HG03571 (cell line): ENCODE measurements at regions not wholly inside any gene's neighbourhood (a gene's known extent, or its start where the extent isn't known, plus 50 kb on each side); places are given as distances from the start of the nearest gene placed in this dataset.

Source experiments
- ATAC-seq: cut with Tn5 transposase; IDR thresholded peaks from one replicate; pipeline ENCODE4 v1.9.1; 2021; ENCODE audit not compliant: unreplicated experiment

DNA sequence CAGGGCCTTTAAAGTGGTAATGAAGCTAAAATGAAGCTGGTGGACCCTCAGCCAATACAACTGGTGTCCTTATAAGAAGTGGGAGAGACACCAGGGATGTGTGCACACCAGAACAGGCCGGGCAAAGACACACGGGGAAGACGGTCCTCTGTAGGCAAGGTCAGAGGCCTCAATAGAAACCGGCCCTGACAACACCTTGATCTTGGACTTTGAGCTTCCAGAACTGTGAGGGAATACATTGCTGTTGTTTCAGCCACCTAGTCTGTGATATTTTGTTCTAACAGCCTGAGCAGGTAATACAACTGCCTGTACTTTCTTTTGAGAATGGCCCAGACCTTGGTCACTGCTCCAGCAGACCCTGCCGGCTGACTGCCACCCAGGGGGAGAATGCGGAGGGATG lies 65.6 kb upstream of the FZD7 start:
- ATAC-seq: no peak

DNA sequence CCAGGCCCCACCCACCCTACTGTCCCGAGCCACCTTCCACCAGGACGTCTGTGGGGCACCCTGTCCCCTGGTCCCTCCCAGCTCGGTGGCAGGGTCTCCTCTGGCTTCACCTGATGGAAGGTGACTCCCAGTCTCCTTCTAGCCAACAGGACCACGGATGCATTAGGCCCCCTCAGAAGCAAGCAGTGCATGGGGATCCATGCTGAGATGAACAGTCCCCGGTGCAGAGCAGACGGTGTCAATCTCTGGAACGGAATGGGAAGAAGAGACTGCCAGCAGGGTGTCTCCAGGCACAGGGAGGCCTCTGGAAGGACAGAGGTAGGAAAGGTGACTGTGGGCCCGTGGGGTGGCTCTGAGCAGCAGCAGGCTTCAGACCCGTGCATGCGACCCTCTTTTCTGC lies 65.2 kb upstream of the FZD7 start:
- no peak for ATAC-seq

DNA sequence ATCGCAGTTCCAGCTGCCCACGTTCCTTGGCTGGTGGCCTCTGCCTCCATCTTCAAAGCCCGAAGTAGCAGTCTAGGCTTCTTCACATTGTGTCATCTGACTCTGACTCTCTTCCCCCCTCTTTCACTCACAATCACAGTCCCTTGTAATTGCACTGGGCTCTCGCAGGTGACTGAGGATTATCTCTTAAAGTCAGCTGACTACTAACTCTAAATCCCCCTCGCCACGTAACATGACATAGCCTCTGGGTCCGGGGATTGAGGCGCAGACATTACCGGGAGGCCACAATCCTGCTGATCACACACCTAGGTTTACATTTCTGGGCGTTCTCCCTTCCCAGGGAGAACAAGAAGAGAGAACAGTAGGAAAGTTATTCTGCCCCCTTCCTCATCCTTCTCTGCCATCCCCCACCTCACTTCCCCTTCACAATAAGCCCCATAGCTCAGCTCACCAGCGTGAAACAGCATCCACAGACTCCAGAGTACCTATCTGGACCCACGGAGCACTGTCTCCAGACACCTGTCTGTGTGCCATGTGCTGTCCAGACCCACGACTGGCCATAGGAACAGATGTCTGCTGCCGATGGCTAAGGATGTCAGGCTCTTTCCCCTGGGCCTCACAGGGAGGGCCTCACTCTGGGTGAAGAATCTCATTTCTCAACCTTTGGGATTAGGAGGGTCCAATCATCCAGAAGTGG lies 64.3 kb upstream of the FZD7 start:
- no peak for ATAC-seq

DNA sequence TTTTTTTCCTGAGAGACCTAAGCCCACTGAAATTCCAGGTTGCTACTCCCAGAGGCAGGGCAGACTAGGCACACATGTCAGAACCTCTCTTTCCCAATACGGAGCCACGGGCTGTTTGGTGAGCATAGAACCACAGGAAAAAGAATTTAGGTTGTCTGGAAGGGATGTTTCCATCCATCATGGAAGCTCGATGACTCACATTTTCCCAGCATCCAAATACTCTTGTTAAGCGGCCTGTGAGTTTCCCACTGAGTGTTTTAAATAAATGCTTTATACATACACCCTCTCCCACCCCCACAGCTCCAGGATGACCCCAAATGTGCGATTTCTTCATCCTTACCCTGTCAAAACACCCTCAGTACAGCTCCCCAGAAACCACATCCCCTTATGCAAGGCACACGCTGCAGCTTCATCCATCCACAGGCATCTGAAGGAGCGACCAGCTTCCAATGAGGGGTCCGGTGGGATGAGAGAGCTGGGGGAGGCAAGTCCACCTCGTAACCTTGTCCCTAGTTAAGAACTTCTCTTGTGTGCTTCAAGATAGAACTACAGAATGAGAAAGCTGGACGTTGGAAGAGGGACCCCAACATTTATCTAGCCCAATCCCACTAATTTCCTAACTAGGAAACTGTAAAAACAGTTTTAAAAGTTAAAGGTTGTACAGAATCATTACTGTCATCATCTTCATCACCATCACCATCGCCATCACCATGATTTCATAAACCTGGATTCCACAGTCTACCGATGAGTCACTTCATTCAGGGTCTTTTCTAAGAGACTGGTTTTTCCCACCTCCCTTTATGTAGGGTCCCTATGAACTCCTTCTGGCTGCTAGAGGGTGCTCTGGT lies 63.5 kb upstream of the FZD7 start:
- ATAC-seq: no peak

DNA sequence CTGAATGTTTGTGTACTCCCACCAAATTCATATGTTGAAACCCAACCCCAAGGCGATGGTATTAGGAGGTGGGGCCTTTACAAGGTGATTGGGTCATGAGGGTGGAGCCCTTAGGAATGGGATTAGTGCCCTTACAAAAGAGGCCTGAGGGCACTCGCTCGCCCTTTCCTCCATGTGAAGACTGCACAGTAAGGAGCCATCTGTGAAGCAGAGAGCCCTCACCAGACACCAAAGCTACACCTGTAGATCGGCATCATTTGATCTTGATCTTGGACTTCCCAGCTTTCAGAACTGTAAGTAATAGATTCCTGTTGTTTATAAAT lies 62.9 kb upstream of the FZD7 start:
- ATAC-seq: no peak

DNA sequence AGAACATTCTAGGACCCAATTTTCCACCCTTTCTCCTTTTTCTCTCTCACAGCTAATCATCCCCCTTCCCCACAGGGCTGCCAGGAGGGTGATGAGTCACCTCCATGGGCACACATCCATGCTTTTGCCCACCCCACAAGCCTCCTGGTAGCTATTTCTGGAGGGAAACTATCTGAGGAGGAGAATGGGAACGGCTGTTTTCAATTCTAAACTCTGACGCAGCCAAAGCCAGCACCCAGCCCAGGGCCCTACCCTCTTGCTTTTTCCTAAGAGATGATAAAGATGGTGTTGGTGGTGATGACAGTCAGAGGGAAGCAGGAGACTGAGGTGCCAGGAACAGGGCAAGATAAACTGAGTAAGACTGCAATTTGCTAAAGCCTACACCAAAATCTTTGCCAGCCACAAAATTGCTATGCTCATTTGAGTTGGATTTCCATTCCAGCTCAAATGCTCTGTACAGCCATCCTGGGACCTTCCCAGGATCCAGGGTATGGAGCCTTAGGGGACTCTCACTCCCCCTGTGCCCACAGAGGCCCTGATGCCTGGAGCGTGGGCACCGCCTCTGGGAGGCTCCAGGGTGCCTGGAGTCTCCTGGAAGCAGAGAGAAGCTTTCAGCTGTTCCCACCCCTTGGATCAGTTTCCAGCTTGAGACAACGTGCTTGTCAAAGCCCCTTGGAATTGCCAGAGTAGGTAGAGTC lies 62.0 kb upstream of the FZD7 start:
- ATAC-seq: no peak

DNA sequence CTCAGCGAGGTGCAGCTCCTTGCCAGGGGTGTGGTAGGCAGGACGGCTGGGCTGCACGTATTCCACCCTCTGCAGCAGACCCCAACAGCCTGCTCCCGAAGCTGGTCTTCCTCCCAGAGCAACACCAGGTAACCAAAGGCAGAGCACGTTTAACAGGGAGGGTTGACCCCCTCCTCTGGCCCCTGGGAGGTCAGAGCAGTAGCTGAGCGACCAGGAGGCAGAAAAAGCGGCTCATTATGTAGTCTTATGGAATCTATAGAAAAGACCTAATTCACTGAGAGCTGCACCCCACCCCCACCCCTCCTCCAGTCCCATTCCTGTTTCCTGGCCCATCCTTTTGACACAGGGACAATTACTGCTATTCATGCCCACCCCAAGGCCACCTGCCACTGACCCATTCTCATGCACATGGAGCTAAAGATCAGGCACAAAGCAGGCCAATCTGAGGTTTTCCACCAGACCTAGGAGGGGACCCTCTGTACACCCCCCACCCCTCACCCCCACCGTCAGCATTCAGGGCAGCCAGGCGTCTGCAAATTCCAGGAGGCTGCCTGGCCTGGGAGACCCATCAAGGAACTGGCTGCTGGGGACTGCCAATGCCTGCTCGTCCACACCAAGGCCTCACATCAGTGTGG lies 60.9 kb upstream of the FZD7 start:
- ATAC-seq: no peak

DNA sequence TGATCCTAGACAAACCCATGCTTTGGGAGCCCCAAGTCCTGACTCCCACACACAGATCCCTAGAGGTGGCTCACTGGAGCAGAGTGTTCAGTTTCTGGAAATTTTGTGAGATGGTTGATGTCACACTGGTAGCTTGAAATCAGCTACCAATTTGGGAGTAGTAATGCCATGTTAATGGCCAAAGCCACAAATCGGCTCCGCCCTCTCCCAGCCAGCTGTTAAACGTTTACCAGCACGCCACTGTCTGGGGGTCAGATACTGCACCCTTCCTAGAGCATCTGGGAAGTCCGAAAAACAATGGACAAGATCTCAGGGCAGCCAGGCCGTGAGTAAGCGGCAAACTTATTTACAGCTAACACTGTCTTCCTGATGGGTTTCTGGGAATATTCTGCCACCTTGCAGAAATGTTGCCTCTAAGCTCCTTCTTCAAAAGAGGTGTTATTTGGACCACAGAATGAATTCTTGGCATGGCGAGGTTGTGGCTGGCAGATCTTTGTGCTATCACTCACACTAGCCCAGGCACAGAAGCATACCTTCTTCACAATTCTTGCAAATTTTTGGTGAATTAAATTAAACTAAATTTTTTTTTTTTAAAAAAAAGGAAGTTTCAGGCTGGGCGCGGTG lies 60.2 kb upstream of the FZD7 start:
- ATAC-seq: no peak

DNA sequence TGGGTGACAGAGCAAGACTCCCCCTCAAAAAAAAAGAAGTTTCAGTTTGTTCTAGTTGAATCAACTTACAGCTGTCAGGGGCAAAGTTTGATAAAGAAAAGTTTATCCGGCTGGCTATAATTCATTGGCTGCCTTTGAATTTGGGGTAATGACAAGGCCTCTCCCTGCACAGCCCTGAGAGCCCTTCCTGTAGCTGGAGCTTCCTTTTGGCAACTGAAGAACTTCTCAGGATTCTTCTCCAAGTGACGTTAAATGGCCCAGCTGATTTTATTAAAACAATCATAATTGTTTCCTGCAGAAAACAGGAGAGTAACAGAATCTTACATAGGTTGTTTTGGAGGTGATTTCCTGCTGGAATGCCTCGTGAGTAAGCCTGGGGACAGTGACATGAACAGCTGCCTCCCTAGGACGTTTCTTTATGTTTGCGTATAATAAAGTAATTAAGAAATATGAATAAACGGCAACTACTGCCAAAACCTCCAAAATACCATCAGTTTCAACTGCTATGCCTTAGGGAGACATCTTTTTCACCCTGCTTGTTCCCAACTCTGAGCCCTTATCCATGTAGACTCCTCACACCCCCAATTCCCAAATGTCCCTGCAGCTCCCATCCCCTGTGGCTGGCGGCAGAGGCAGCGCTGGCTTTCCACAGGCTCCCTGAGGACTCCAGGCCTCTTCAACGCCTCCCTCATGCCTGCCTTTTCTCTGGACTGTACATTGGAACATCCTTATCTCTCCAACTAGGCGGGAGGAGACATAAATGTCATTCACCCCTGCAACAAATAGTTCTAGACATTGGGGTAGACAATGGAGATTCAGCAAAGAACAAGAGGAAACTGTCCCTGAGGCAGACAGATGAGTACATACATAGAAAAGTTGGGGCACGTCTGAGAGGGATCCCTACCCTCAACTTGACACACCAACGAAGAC lies 59.2 kb upstream of the FZD7 start:
- no peak for ATAC-seq

DNA sequence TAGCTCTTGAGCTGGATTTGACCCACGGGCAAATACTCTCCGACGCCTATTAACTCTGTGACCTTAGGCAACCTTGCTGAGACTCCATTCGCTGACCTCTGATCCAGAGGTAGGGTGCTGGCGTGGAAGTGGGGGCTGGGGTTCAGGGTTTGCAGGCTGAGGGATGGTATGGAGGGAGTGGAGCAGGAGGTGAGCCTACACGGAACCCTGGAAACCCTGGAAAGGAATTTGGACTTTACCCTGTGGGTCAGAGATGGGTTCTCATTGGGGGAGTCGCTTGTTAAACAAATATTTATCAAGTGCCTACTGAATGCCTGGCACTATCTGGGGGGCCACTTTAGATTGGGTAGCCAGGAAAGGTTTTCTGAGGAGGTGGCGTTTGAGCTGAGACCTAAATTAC lies 58.2 kb upstream of the FZD7 start:
- no peak for ATAC-seq

DNA sequence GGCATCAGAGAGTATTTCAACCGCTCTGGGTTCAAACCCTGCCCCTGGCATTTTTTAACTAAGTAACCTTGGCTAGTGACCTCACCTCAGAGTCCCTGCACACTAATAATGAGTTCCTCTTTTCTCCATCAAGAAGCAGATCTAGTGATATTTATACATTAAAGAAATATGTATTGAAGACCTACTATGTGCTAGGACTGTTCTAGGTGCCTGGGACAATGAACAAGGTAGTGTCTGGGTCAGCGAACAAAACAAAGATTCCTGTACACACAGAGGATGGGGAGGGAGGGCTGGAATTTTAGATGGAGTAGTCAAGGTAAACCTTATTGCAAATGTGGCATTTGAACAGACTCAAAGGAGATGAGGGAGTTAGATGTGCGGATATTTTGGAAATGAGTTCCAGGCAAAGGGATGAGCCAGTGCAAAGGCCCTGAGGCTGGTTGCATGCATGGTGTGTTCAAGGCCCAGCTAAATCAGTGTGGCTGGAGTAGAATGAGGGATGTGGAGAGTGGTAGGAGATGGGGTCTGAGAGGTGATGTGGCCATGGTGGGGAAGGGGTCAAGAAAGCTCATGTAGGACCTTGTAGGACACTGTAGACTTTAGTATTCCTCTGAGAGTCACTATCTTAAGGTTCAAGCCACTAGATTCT lies 57.6 kb upstream of the FZD7 start:
- ATAC-seq: no peak

DNA sequence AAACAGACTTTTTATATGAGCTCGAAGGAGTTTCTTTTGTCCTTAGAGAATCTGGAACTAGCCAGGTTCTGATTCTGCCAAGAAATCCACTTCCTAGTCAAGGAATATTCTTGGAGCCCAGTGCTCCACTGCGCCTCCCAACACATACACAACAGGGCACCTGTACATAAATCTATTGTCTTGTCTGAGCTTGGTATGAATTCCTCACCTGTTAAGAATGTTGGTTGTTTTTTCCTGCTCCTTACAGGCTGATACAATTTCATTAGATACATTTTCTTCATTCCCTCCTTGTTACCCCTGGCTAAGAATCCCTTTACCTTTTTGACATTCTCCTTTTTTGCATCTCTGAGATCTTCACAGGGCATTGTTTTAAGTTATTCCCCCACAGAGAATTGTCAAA lies 56.0 kb upstream of the FZD7 start:
- ATAC-seq: no peak

DNA sequence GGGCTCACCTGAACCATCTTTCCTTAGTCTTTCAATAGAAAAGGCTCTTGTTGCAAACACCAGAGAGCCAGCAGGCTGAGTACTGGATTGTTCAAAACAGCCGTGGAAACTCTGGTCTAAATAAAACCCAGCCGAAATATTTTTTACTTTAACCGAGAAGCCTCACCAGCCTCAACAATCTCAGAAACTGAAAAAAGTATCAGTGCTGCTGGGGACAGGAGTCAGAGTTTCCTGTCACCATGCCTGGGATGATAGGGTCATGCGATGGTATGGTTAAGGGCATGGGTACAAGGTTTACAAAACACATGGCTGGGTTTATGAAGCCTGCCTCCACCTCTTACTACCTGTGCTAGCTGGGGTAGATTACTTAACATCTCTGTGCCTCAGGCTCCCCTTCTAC lies 55.3 kb upstream of the FZD7 start:
- ATAC-seq: no peak

DNA sequence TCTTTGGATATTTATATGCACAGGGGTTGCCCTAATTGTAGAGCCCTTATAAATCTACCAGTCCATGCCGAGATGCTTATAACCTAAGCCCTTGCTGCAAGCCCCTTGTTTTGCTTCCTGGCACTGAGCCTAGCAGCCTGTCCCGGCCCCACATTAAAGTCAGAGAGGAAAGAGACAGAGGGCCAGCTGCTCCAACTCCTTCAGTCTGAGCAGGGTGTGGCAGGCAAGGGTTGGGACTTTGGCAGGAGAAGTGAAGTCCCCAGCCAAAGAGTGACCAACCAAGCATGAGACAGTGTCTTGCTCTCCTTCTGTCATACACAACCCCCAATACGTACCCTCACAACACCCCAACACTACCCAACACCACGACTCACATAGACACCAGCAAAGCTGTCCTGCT lies 54.7 kb upstream of the FZD7 start:
- ATAC-seq: no peak

DNA sequence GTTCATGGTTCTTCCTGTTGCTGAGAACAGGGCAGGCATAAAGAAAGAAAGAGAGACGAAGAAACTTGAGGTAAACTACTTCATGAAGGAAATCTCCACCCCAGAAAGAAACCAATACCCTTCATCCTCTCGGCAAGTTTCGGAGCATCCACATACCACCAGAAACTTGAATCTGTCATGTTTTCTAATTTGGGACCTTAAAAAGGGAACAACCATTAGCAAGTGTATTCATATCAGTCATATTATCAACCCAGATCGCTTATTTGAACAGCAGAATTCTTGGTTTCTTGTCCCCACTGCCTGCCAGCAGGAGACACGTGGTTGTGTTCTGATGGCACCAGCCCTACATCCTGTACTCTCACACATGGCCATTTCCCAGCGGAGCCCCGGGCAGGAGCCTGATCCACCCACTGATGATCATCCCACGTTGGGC lies 53.2 kb upstream of the FZD7 start:
- ATAC-seq: peak; percentile 68

DNA sequence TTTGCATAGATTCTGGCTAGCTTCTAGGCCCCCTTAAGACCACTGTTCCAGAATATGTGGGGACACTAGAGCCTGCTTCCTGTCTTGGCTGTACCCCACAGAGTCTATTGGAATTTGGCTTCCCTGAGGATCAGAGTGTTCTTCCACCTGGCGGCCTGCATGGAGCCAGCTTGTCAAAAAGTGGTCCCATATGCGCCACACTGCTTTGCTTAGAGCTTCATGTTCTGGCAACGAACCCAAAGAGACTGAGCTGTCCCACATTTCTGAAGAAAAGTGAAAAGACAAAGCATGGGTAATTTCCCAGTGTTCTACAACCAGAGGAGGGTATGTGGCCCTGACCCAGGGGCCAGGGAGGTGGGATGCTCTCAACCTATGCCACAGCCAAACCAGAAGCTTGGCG lies 52.7 kb upstream of the FZD7 start:
- no peak for ATAC-seq

DNA sequence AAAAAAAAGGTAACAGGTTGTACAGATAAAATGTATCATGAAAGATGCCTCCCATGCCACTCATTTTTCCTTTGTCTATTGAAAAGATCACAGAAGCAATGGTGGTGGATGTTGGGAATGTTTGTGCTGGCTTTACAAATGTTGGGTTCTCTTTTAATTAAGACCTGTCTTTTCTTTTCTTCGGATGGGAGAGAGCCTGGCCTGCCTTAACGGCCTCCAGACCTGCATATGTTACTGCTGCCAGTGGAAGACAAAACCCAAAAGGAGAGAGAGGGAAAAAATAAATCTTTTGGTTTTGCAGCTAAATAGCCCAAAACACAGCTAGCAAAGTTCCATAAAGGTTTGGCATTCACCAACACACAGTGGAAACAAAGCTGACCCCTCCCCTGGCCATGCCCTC lies 50.5 kb upstream of the FZD7 start:
- no peak for ATAC-seq

DNA sequence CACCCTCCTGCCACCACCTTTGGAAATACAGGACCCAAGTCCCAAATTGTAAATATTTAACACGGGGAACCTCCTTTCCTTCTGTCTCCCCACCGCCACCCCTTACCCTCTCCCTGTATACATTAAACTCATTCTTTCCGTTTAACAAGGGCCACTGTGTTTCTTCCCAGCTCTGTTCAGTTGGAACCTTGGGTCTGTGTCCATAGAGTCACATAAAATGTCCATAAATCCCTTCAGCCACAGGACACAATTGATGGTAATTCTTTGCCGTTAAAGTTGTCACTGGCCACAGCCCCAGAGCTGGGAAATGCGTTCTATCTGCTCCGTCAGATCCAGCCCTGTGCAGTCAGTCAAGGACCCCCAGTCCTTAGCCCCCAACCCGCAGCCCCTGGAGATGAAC lies 49.9 kb upstream of the FZD7 start:
- no peak for ATAC-seq
